HG02981 (cell line): ENCODE measurements at regions not wholly inside any gene's neighbourhood (a gene's known extent, or its start where the extent isn't known, plus 50 kb on each side); places are given as distances from the start of the nearest gene placed in this dataset.
A peak's percentile ranks its signal among the peaks of the same experiment; 100 is the strongest.
"Not testable (repeated sequence)": the region's sequence is repeated elsewhere in the genome, so short reads cannot be mapped to it uniquely, and the experiment has no call there.

Experiments used
- ATAC-seq: cut with Tn5 transposase; IDR thresholded peaks from one replicate; pipeline ENCODE4 v1.9.1; 2021; ENCODE audit warnings: mild to moderate bottlenecking, moderate library complexity; ENCODE audit not compliant: unreplicated experiment

- no peak for ATAC-seq
These were observed 124.0 kb upstream of the COX7C start for GRCh38 chr5:86493777-86494176.

- ATAC-seq: no peak
These were observed 116.8 kb upstream of the COX7C start for GRCh38 chr5:86500947-86501346.

- ATAC-seq: no peak
These were observed 110.2 kb upstream of the COX7C start for GRCh38 chr5:86507574-86507973.

- not testable (repeated sequence) for ATAC-seq
These were observed 107.3 kb upstream of the COX7C start for GRCh38 chr5:86510330-86510915.

GRCh38 chr5:86523718-86524117, 94.0 kb upstream of the COX7C start:
- ATAC-seq: no peak

GRCh38 chr5:86525622-86526021, 92.1 kb upstream of the COX7C start:
- ATAC-seq: no peak

GRCh38 chr5:86526811-86527348, 90.9 kb upstream of the COX7C start:
- ATAC-seq: no peak

GRCh38 chr5:86532429-86532828, 85.3 kb upstream of the COX7C start:
- ATAC-seq: no peak

GRCh38 chr5:86536396-86536795, 81.3 kb upstream of the COX7C start:
- no peak for ATAC-seq

- no peak for ATAC-seq
These were observed 75.2 kb upstream of the COX7C start for GRCh38 chr5:86542532-86542931.

GRCh38 chr5:86546044-86546443, 71.7 kb upstream of the COX7C start:
- no peak for ATAC-seq

- ATAC-seq: no peak
These were observed 71.2 kb upstream of the COX7C start for GRCh38 chr5:86546582-86546981.

- ATAC-seq: no peak
These were observed 63.1 kb upstream of the COX7C start for GRCh38 chr5:86554638-86555037.

GRCh38 chr5:86557920-86558319, 59.8 kb upstream of the COX7C start:
- ATAC-seq: no peak

- peak; percentile 72 for ATAC-seq
These were observed 52.4 kb upstream of the COX7C start for GRCh38 chr5:86565197-86565789.

GRCh38 chr5:86566030-86566429, 51.7 kb upstream of the COX7C start:
- ATAC-seq: not testable (repeated sequence)
